Fibroblast of lung (primary cell): ENCODE measurements at regions not wholly inside any gene's neighbourhood (a gene's known extent, or its start where the extent isn't known, plus 50 kb on each side); places are given as distances from the start of the nearest gene placed in this dataset.

Experiments
- DNase-seq, 2 donors: peaks; one replicate each; pipeline versions ENCODE4 v3.0.0 to v3.0.0-alpha.2; 2010; ENCODE audit warnings: low read depth in 2 of 2
- H2AFZ ChIP-seq: 2 replicates; pipeline ENCODE4 v1.5.1; 2012; ENCODE audit warnings: low read length, control low read depth, inconsistent platforms
- H3K27ac ChIP-seq: 2 replicates; pipeline ENCODE4 v1.5.1; 2011; ENCODE audit warnings: low read length, control low read depth; ENCODE audit not compliant: insufficient read depth
- H3K27me3 ChIP-seq: 2 replicates; pipeline ENCODE4 v1.5.1; 2011; ENCODE audit warnings: mild to moderate bottlenecking, low read length; ENCODE audit not compliant: control insufficient read depth, insufficient read depth
- H3K36me3 ChIP-seq: 2 replicates; pipeline ENCODE4 v1.5.1; 2011; ENCODE audit warnings: low read length; ENCODE audit not compliant: control insufficient read depth, insufficient read depth
- H3K4me1 ChIP-seq: 2 replicates; pipeline ENCODE4 v1.5.1; 2011; ENCODE audit warnings: low read length; ENCODE audit not compliant: control insufficient read depth, insufficient read depth; ENCODE audit errors: extremely low read depth
- H3K4me2 ChIP-seq: 2 replicates; pipeline ENCODE4 v1.5.1; 2011; ENCODE audit warnings: low read length, control low read depth; ENCODE audit not compliant: insufficient read depth; ENCODE audit errors: extremely low read depth
- H3K4me3 ChIP-seq, 4 experiments: fragments of 200-600 bp in 1 of 4; sonication (generic) in 1 of 4; replicated peaks in 1 of 4; 2 replicates each; pipeline ENCODE4 v1.5.1; 2011 to 2016; ENCODE audit warnings: low read length in 4 of 4, low read depth in 3 of 4, mild to moderate bottlenecking in 3 of 4, control low read depth in 2 of 4, inconsistent platforms in 1 of 4, mixed read lengths in 1 of 4; ENCODE audit not compliant: insufficient read depth in 1 of 4; ENCODE audit errors: control extremely low read depth in 1 of 4
- H3K79me2 ChIP-seq: 2 replicates; pipeline ENCODE4 v1.5.1; 2012; ENCODE audit warnings: mild to moderate bottlenecking, low read length, inconsistent platforms; ENCODE audit not compliant: control insufficient read depth, insufficient read depth
- H3K9ac ChIP-seq: 2 replicates; pipeline ENCODE4 v1.5.1; 2011; ENCODE audit warnings: mild to moderate bottlenecking, low read length, control low read depth; ENCODE audit not compliant: insufficient read depth
- H3K9me3 ChIP-seq: 2 replicates; pipeline ENCODE4 v1.5.1; 2012; ENCODE audit warnings: low read depth, low read length; ENCODE audit not compliant: control insufficient read depth, insufficient read depth
- H4K20me1 ChIP-seq: 2 replicates; pipeline ENCODE4 v1.5.1; 2011; ENCODE audit warnings: low read length; ENCODE audit not compliant: control insufficient read depth, insufficient read depth; ENCODE audit errors: extremely low read depth
- CTCF ChIP-seq, 2 donors: IDR thresholded peaks in 1 of 2; conservative IDR thresholded peaks in 1 of 2; 1 replicate in 1 of 2; 2 replicates in 1 of 2; pipeline ENCODE4 v1.5.1; 2011 to 2012; ENCODE audit warnings: low read length in 2 of 2, control low read depth in 1 of 2, inconsistent platforms in 1 of 2, low read depth in 1 of 2, mild to moderate bottlenecking in 1 of 2
- EZH2 ChIP-seq: IDR thresholded peaks from 2 replicates; pipeline ENCODE4 v1.5.1; 2012; ENCODE audit warnings: low read length, control low read depth, mild to moderate bottlenecking; ENCODE audit errors: missing control alignments

- Histone ChIP-seq H3K9ac (no peak overlapping the region), H3K9me3 (no peaks in the 10 kb centered on the region), H3K4me2 (no peak overlapping the region), H3K27ac (no peak overlapping the region), H4K20me1 (no peaks in the 10 kb centered on the region), H3K27me3 (no peaks in the 10 kb centered on the region), H3K4me3 (no peak overlapping the region), H3K36me3 (no peaks in the 10 kb centered on the region), H3K79me2 (no peaks in the 10 kb centered on the region), H3K4me1 (no peaks in the 10 kb centered on the region), H2AFZ (no peak overlapping the region)
- TF ChIP-seq CTCF (conservative IDR thresholded peaks at IDR 0.05 in 1 of 2, IDR thresholded peaks at IDR 0.05 in 1 of 2; ENCODE audit: low read depth in 1 of 2, low read length in 2 of 2) (no peak), EZH2 (no peak)
- DNase-seq: no peak
These were observed 86.7 kb downstream of the KATNIP start for GRCh38 chr16:27636453-27637240.

GRCh38 chr16:27638833-27639560 lies 89.1 kb downstream of the KATNIP start:
- no peak for TF ChIP-seq EZH2
- no peak for TF ChIP-seq CTCF (conservative IDR thresholded peaks at IDR 0.05 in 1 of 2, IDR thresholded peaks at IDR 0.05 in 1 of 2; ENCODE audit: low read depth in 1 of 2, low read length in 2 of 2)
- DNase-seq: no peak
- no peak overlapping the region for H3K27ac ChIP-seq
- H3K9me3 ChIP-seq: no peaks in the 10 kb centered on the region
- no peaks in the 10 kb centered on the region for H3K4me1 ChIP-seq
- no peak overlapping the region for H2AFZ ChIP-seq
- no peaks in the 10 kb centered on the region for H3K79me2 ChIP-seq
- no peak overlapping the region for H3K4me3 ChIP-seq
- no peak overlapping the region for H3K4me2 ChIP-seq
- H3K27me3 ChIP-seq: no peaks in the 10 kb centered on the region
- H3K9ac ChIP-seq: no peak overlapping the region
- H4K20me1 ChIP-seq: no peaks in the 10 kb centered on the region
- H3K36me3 ChIP-seq: no peaks in the 10 kb centered on the region

- Histone ChIP-seq H3K9me3 (no peaks in the 10 kb centered on the region), H3K27me3 (no peaks in the 10 kb centered on the region), H3K4me3 (no peak overlapping the region), H3K4me2 (no peak overlapping the region), H3K36me3 (no peaks in the 10 kb centered on the region), H3K79me2 (no peaks in the 10 kb centered on the region), H4K20me1 (no peaks in the 10 kb centered on the region), H3K27ac (no peak overlapping the region), H3K4me1 (no peaks in the 10 kb centered on the region), H2AFZ (no peak overlapping the region), H3K9ac (no peak overlapping the region)
- peak; percentile 48 to 67 for DNase-seq
- peak; percentile 79 to 85 for TF ChIP-seq CTCF (conservative IDR thresholded peaks at IDR 0.05 in 1 of 2, IDR thresholded peaks at IDR 0.05 in 1 of 2; ENCODE audit: low read depth in 1 of 2, low read length in 2 of 2)
- TF ChIP-seq EZH2: no peak
These were observed 89.8 kb downstream of the KATNIP start for GRCh38 chr16:27639561-27640276.
